Liver (tissue), 3 donors: ENCODE measurements at regions not wholly inside any gene's neighbourhood (a gene's known extent, or its start where the extent isn't known, plus 50 kb on each side); places are given as distances from the start of the nearest gene placed in this dataset.

Experiments used
- CTCF ChIP-seq: fragments of 150-350 bp; IDR thresholded peaks from 2 replicates; pipeline ENCODE4 v1.5.1; 2017; ENCODE audit warnings: improper control_type of control experiment, low read depth, low read length; ENCODE audit not compliant: missing input control
- GABPA ChIP-seq, 2 donors: IDR thresholded peaks in 1 of 2; conservative IDR thresholded peaks in 1 of 2; 2 replicates each; pipeline ENCODE4 v1.6.1; 2016; ENCODE audit warnings: antibody characterized with exemption in 2 of 2, mild to moderate bottlenecking in 1 of 2, moderate library complexity in 1 of 2
- REST ChIP-seq: IDR thresholded peaks from 2 replicates; pipeline ENCODE4 v1.6.1; 2016; ENCODE audit warnings: antibody characterized with exemption, mild to moderate bottlenecking
- donor health status: healthy.
- donor health status: healthy.

- TF ChIP-seq REST, result no peak
- no peak for TF ChIP-seq GABPA (IDR thresholded peaks at IDR 0.05 in 1 of 2, conservative IDR thresholded peaks at IDR 0.05 in 1 of 2)
- TF ChIP-seq CTCF, result no peak
Observed at GRCh38 chr11:45026835-45027234, 76.2 kb upstream of the TP53I11 start.
